H9 (cell line): ENCODE measurements at regions not wholly inside any gene's neighbourhood (a gene's known extent, or its start where the extent isn't known, plus 50 kb on each side); places are given as distances from the start of the nearest gene placed in this dataset.

Experiments
- DNase-seq: peaks from one replicate; pipeline ENCODE4 v3.0.0-alpha.2; 2017
- H2AFZ ChIP-seq: one replicate; pipeline ENCODE4 v1.6.1; 2013; ENCODE audit warnings: mild to moderate bottlenecking, low read length, control low read depth, moderate library complexity
- H2AK5ac ChIP-seq: 2 replicates; pipeline ENCODE4 v1.6.1; 2013; ENCODE audit warnings: low read length, control low read depth, mixed read lengths; ENCODE audit not compliant: insufficient read length
- H2BK120ac ChIP-seq: one replicate; pipeline ENCODE4 v1.6.1; 2013; ENCODE audit warnings: low read depth, mild to moderate bottlenecking, low read length, control low read depth, inconsistent platforms; ENCODE audit not compliant: poor library complexity, severe bottlenecking
- H2BK12ac ChIP-seq: 2 replicates; pipeline ENCODE4 v1.6.1; 2013; ENCODE audit warnings: low read length, control low read depth, mixed read lengths, low read depth; ENCODE audit not compliant: insufficient read length
- H2BK15ac ChIP-seq: 2 replicates; pipeline ENCODE4 v1.6.1; 2013; ENCODE audit warnings: low read depth, low read length, control low read depth
- H2BK20ac ChIP-seq: one replicate; pipeline ENCODE4 v1.6.1; 2013; ENCODE audit warnings: low read depth, mild to moderate bottlenecking, low read length, control low read depth, inconsistent platforms; ENCODE audit not compliant: poor library complexity, severe bottlenecking
- H2BK5ac ChIP-seq: 2 replicates; pipeline ENCODE4 v1.6.1; 2013; ENCODE audit warnings: low read length, control low read depth, mixed read lengths; ENCODE audit not compliant: insufficient read length
- H3K14ac ChIP-seq: 2 replicates; pipeline ENCODE4 v1.6.1; 2013; ENCODE audit warnings: low read length, control low read depth; ENCODE audit not compliant: insufficient read depth
- H3K18ac ChIP-seq: 2 replicates; pipeline ENCODE4 v1.6.1; 2013; ENCODE audit warnings: low read depth, mild to moderate bottlenecking, mixed read lengths, low read length, control low read depth; ENCODE audit not compliant: insufficient read length
- H3K23ac ChIP-seq: 2 replicates; pipeline ENCODE4 v1.6.1; 2013; ENCODE audit warnings: low read length, control low read depth, mixed read lengths, low read depth; ENCODE audit not compliant: insufficient read length
- H3K23me2 ChIP-seq: 2 replicates; pipeline ENCODE4 v1.6.1; 2013; ENCODE audit warnings: low read depth, mild to moderate bottlenecking, mixed read lengths, low read length, control low read depth; ENCODE audit not compliant: insufficient read length, poor library complexity, severe bottlenecking
- H3K27ac ChIP-seq: 2 replicates; pipeline ENCODE4 v1.5.1; 2013; ENCODE audit warnings: low read length, control low read depth, mixed read lengths, low read depth; ENCODE audit not compliant: insufficient read length
- H3K27me3 ChIP-seq: 2 replicates; pipeline ENCODE4 v1.6.1; 2013; ENCODE audit warnings: low read length, control low read depth, inconsistent platforms; ENCODE audit not compliant: insufficient read depth
- H3K4ac ChIP-seq: 2 replicates; pipeline ENCODE4 v1.6.1; 2013; ENCODE audit warnings: low read depth, mild to moderate bottlenecking, control low read depth, inconsistent platforms, low read length, moderate library complexity
- H3K4me1 ChIP-seq: 2 replicates; pipeline ENCODE4 v1.6.1; 2013; ENCODE audit warnings: low read length, control low read depth, inconsistent platforms; ENCODE audit not compliant: insufficient read depth
- H3K4me2 ChIP-seq: 2 replicates; pipeline ENCODE4 v1.6.1; 2013; ENCODE audit warnings: low read length, control low read depth, mixed read lengths; ENCODE audit not compliant: insufficient read length, insufficient read depth
- H3K56ac ChIP-seq: 2 replicates; pipeline ENCODE4 v1.6.1; 2013; ENCODE audit warnings: low read depth, mild to moderate bottlenecking, mixed read lengths, low read length, control low read depth; ENCODE audit not compliant: insufficient read length
- H3K79me1 ChIP-seq: 2 replicates; pipeline ENCODE4 v1.6.1; 2013; ENCODE audit warnings: low read depth, mild to moderate bottlenecking, moderate library complexity, low read length, control low read depth, inconsistent platforms; ENCODE audit not compliant: insufficient read depth, poor library complexity, severe bottlenecking
- H3K79me2 ChIP-seq: 2 replicates; pipeline ENCODE4 v1.6.1; 2013; ENCODE audit warnings: low read length, control low read depth, inconsistent platforms; ENCODE audit not compliant: insufficient read depth
- H3K9ac ChIP-seq: 2 replicates; pipeline ENCODE4 v1.6.1; 2013; ENCODE audit warnings: low read length, control low read depth, mixed read lengths; ENCODE audit not compliant: insufficient read length; ENCODE audit errors: extremely low read depth
- H3K9me3 ChIP-seq: one replicate; pipeline ENCODE4 v1.6.1; 2013; ENCODE audit warnings: low read depth, low read length, inconsistent platforms; ENCODE audit not compliant: control insufficient read depth
- H3T11ph ChIP-seq: one replicate; pipeline ENCODE4 v1.6.1; 2013; ENCODE audit warnings: mild to moderate bottlenecking, low read length, control low read depth, inconsistent platforms
- H4K20me1 ChIP-seq: one replicate; pipeline ENCODE4 v1.6.1; 2013; ENCODE audit not compliant: control insufficient read depth, insufficient read length, insufficient read depth
- H4K5ac ChIP-seq: 2 replicates; pipeline ENCODE4 v1.6.1; 2013; ENCODE audit warnings: low read depth, mild to moderate bottlenecking, mixed read lengths, low read length, control low read depth; ENCODE audit not compliant: insufficient read length
- H4K8ac ChIP-seq: replicated peaks from 2 replicates; pipeline ENCODE4 v1.6.1; 2013; ENCODE audit warnings: low read length, control low read depth, mixed read lengths, low read depth; ENCODE audit not compliant: insufficient read length
- H4K91ac ChIP-seq: 2 replicates; pipeline ENCODE4 v1.6.1; 2013; ENCODE audit warnings: low read depth, mild to moderate bottlenecking, moderate library complexity, mixed read lengths, low read length, control low read depth; ENCODE audit not compliant: insufficient read length
- H3K27ac Mint-ChIP-seq, 3 experiments: 2 replicates in 2 of 3; 3 replicates in 1 of 3; pipeline ENCODE4 v1.8.0; 2020 to 2021; ENCODE audit warnings: mixed read lengths in 3 of 3, mild to moderate bottlenecking in 1 of 3, moderate library complexity in 1 of 3
- H3K27me3 Mint-ChIP-seq: 2 replicates; pipeline ENCODE4 v1.8.0; 2021; ENCODE audit warnings: low read depth, mild to moderate bottlenecking, moderate library complexity, mixed read lengths
- H3K36me3 Mint-ChIP-seq, 3 experiments: 2 replicates in 2 of 3; 3 replicates in 1 of 3; pipeline ENCODE4 v1.8.0; 2020 to 2021; ENCODE audit warnings: low read depth in 3 of 3, mixed read lengths in 3 of 3; ENCODE audit not compliant: insufficient read depth in 1 of 3
- H3K4me1 Mint-ChIP-seq, 2 experiments: 2 replicates each; pipeline ENCODE4 v1.8.0; 2020; ENCODE audit warnings: mixed read lengths in 2 of 2
- H3K4me3 Mint-ChIP-seq, 2 experiments: 2 replicates in 1 of 2; 3 replicates in 1 of 2; pipeline ENCODE4 v1.8.0; 2020 to 2021; ENCODE audit warnings: mild to moderate bottlenecking in 2 of 2, mixed read lengths in 2 of 2, moderate library complexity in 1 of 2
- H3K9me3 Mint-ChIP-seq, 2 experiments: 2 replicates in 1 of 2; 3 replicates in 1 of 2; pipeline ENCODE4 v1.8.0; 2020; ENCODE audit warnings: mild to moderate bottlenecking in 2 of 2, mixed read lengths in 2 of 2, moderate library complexity in 1 of 2
- WGBS: extraction: QIAGEN DNeasy Blood & Tissue Kit; methylation state at CpG from one replicate; pipeline ENCODE4 v1.1.7; 2013; ENCODE audit warnings: missing lambda C conversion rate, low lambda C conversion rate, mixed read lengths; ENCODE audit not compliant: insufficient read length; ENCODE audit errors: extremely low coverage; 5-methylcytosine and 5-hydroxymethylcytosine counted together
- TF ChIP-seq, protein P1 (sequence below): fragments of 200-600 bp; sonication (generic); conservative IDR thresholded peaks from 3 replicates; pipeline ENCODE4 v1.8.0; 2021; ENCODE audit warnings: antibody characterized with exemption, mild to moderate bottlenecking

DNA sequence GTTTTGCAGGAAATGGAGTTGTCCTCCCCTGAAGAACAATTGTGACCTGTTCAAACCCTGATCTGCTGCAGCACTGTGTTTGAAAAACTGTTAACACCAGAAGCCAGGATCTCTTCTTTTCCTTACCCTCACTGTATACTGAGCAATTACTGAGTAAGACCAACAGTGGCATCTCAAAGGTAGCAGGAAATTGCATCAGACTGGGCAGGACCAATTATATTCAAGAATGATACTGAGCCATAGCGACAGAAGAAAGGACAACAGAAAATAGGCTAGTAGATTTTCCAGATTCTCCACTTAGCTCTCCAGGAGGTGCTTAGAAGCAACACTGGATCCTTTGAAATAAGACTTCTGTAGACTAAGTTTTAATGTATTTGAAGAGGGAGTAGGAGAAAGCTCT, 57.4 kb upstream of the INHBA start:
- no peak overlapping the region for H3K23ac ChIP-seq
- TF ChIP-seq, protein P1, sequence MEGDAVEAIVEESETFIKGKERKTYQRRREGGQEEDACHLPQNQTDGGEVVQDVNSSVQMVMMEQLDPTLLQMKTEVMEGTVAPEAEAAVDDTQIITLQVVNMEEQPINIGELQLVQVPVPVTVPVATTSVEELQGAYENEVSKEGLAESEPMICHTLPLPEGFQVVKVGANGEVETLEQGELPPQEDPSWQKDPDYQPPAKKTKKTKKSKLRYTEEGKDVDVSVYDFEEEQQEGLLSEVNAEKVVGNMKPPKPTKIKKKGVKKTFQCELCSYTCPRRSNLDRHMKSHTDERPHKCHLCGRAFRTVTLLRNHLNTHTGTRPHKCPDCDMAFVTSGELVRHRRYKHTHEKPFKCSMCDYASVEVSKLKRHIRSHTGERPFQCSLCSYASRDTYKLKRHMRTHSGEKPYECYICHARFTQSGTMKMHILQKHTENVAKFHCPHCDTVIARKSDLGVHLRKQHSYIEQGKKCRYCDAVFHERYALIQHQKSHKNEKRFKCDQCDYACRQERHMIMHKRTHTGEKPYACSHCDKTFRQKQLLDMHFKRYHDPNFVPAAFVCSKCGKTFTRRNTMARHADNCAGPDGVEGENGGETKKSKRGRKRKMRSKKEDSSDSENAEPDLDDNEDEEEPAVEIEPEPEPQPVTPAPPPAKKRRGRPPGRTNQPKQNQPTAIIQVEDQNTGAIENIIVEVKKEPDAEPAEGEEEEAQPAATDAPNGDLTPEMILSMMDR: no peak
- H2BK20ac ChIP-seq: no peak overlapping the region
- H3K18ac ChIP-seq: no peak overlapping the region
- H3K4ac ChIP-seq: no peak overlapping the region
- no peak overlapping the region for H4K91ac ChIP-seq
- no peak overlapping the region for H3K27ac Mint-ChIP-seq
- H3T11ph ChIP-seq: no peak overlapping the region
- H3K9me3 ChIP-seq: peaks cover 23% of the 10 kb centered on the region
- no CpG with 5 or more reads among the region's 1 CpG for WGBS
- H3K4me1 Mint-ChIP-seq: peaks cover 7 to 14% of the 10 kb centered on the region in 2 experiments
- no peak overlapping the region for H3K27ac ChIP-seq
- H3K27me3 Mint-ChIP-seq: no peaks in the 10 kb centered on the region; the same call in none of the 2 replicates
- no peaks in the 10 kb centered on the region for H4K20me1 ChIP-seq
- H3K79me2 ChIP-seq: no peaks in the 10 kb centered on the region
- DNase-seq: no peak
- H3K79me1 ChIP-seq: no peaks in the 10 kb centered on the region
- no peak overlapping the region for H2BK12ac ChIP-seq
- no peaks in the 10 kb centered on the region for H3K27me3 ChIP-seq
- H4K5ac ChIP-seq: no peak overlapping the region
- peaks cover 51 to 60% of the 10 kb centered on the region in 2 experiments for H3K9me3 Mint-ChIP-seq
- H3K4me3 Mint-ChIP-seq: no peak overlapping the region
- H3K23me2 ChIP-seq: no peaks in the 10 kb centered on the region
- peaks cover 19 to 49% (median 23%) of the 10 kb centered on the region in 3 experiments for H3K36me3 Mint-ChIP-seq
- no peak overlapping the region for H2AK5ac ChIP-seq
- no peak overlapping the region for H4K8ac ChIP-seq
- H2AFZ ChIP-seq: no peak overlapping the region
- no peak overlapping the region for H3K4me2 ChIP-seq
- H3K56ac ChIP-seq: no peak overlapping the region
- H3K9ac ChIP-seq: no peak overlapping the region
- no peak overlapping the region for H2BK5ac ChIP-seq
- no peak overlapping the region for H2BK120ac ChIP-seq
- H2BK15ac ChIP-seq: no peak overlapping the region
- H3K4me1 ChIP-seq: peaks cover 3% of the 10 kb centered on the region; the same call in 1 of the 2 replicates
- no peak overlapping the region for H3K14ac ChIP-seq
